Skeletal muscle satellite cell (primary cell): ENCODE measurements at regions not wholly inside any gene's neighbourhood (a gene's known extent, or its start where the extent isn't known, plus 50 kb on each side); places are given as distances from the start of the nearest gene placed in this dataset.

Source experiments
- H3K27me3 ChIP-seq: 2 replicates; pipeline ENCODE4 v1.7.0; 2013; ENCODE audit warnings: low read length; ENCODE audit not compliant: control insufficient read depth, insufficient read depth
- H3K36me3 ChIP-seq: 2 replicates; pipeline ENCODE4 v1.7.0; 2013; ENCODE audit warnings: mild to moderate bottlenecking, control low read depth, low read length; ENCODE audit not compliant: insufficient read depth
- H3K4me1 ChIP-seq: 2 replicates; pipeline ENCODE4 v1.7.0; 2013; ENCODE audit warnings: low read length; ENCODE audit not compliant: control insufficient read depth, insufficient read depth
- H3K4me2 ChIP-seq: 2 replicates; pipeline ENCODE4 v1.7.0; 2013; ENCODE audit warnings: mild to moderate bottlenecking, low read length
- H3K4me3 ChIP-seq: 2 replicates; pipeline ENCODE4 v1.7.0; 2013; ENCODE audit warnings: low read length
- H3K9ac ChIP-seq: 2 replicates; pipeline ENCODE4 v1.7.0; 2013; ENCODE audit warnings: mild to moderate bottlenecking, low read depth, low read length, moderate library complexity
- H3K9me3 ChIP-seq: replicated peaks from 2 replicates; pipeline ENCODE4 v1.7.0; 2013; ENCODE audit warnings: mild to moderate bottlenecking, control low read depth, low read length

DNA sequence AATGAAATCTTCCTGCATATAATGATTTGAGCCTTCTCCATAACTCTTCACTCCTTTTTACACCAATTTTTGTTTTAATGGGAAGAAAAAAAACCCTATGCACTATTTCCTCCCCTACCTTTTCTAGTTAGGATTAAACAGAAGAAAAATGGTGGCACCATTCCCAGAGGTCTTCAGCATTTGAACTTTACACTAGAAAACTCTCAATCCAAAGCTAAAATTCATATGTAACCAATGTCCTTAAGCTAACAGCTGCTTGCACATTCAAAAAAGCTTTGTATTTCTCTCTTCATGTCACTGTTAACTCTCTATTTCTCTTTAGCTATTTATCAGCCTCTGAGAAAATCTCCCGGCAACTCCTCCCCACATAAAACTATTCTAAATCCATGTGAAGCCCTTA lies 90.3 kb upstream of the UBL3 start:
- Histone ChIP-seq H3K36me3 (no peaks in the 10 kb centered on the region), H3K4me3 (no peak overlapping the region), H3K4me2 (no peak overlapping the region), H3K9ac (no peak overlapping the region), H3K27me3 (peaks cover 48% of the 10 kb centered on the region), H3K4me1 (no peaks in the 10 kb centered on the region), H3K9me3 (no peaks in the 10 kb centered on the region)

DNA sequence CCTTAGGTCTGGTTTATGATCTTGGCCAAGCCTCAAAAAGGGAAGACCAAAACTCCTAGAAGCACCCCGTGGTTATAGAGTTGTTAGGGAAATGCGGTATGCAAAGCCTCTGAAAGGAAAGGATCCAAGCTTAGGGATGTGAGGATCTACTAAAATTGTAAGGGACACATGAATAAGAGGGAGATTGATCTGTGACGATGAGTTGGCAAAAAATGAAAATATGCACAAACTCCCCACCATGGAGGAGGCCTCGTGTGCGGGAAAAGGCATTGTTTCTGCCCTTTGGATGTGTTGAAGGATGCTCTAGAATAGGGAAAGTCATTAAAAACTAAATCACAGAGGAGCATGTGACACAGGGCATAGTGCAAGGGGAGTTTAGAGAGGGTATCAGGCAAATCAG lies 88.7 kb upstream of the UBL3 start:
- no peak overlapping the region for H3K4me2 ChIP-seq
- H3K4me1 ChIP-seq: no peaks in the 10 kb centered on the region
- H3K36me3 ChIP-seq: no peaks in the 10 kb centered on the region
- H3K9me3 ChIP-seq: no peaks in the 10 kb centered on the region
- no peak overlapping the region for H3K9ac ChIP-seq
- peaks cover 63% of the 10 kb centered on the region for H3K27me3 ChIP-seq
- H3K4me3 ChIP-seq: no peak overlapping the region

DNA sequence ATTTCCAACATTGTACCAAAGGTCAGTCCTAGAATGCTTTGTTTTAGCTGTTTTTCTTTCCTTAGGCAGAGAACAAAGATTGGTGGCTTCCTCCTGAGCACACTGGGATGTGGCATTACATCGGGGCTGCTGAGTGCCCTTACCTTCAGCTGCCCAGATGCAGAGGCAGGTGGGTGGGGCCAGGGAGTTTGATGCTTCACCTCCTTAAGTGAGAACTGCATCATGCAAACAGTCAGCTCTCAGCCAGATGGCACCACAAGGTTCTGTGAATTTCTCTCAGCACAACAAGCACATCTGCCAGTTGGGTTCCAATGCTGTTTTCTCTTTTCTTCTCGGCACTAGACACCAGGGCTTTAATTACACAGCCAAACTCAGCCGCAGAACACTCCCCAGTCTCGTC lies 87.4 kb upstream of the UBL3 start:
- Histone ChIP-seq H3K4me3 (no peak overlapping the region), H3K4me1 (no peaks in the 10 kb centered on the region), H3K27me3 (peaks cover 67% of the 10 kb centered on the region), H3K36me3 (no peaks in the 10 kb centered on the region), H3K9me3 (no peaks in the 10 kb centered on the region), H3K9ac (no peak overlapping the region), H3K4me2 (no peak overlapping the region)

DNA sequence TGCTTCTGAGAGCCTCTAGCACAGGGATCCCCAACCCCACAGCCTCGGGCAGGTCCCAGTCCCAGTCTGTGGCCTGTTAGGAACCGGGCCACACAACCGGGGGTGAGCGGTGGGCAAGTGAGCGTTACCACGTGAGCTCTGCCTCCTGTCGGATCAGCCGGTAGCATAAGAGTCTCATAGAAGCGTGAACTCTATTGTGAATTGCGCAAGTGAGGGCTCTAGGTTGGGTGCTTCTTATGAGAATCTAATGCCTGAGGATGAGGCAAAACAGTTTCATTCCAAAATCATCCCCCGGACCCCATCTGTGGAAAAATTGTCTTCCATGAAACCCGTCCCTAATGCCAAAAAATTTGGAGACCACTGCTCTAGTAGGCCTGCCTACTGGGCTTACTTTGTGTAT lies 87.0 kb upstream of the UBL3 start:
- H3K4me3 ChIP-seq: no peak overlapping the region
- H3K4me1 ChIP-seq: no peaks in the 10 kb centered on the region
- H3K27me3 ChIP-seq: peaks cover 62% of the 10 kb centered on the region
- no peaks in the 10 kb centered on the region for H3K36me3 ChIP-seq
- no peak overlapping the region for H3K9ac ChIP-seq
- H3K9me3 ChIP-seq: no peaks in the 10 kb centered on the region
- no peak overlapping the region for H3K4me2 ChIP-seq

DNA sequence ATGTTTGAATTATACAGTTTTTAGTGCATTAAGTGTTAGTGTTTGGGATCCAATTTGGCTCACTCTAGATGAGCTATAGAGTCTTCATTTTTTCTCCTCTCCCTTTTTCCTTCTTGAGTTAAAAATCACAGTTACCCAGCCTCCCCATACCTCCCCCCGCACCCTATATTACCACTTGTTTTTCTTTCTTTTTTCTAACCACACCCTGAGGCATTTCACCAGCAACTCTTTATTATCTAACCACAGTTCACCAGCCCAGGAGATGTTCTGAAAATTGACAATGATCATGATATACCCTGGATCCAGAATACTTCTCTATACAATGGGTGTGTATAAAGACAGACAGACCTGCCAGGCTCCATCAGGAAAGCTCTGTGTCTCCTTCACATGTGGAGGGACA lies 86.5 kb upstream of the UBL3 start:
- no peak overlapping the region for H3K9ac ChIP-seq
- no peak overlapping the region for H3K4me2 ChIP-seq
- H3K4me1 ChIP-seq: no peaks in the 10 kb centered on the region
- H3K36me3 ChIP-seq: no peaks in the 10 kb centered on the region
- H3K27me3 ChIP-seq: peaks cover 59% of the 10 kb centered on the region
- no peaks in the 10 kb centered on the region for H3K9me3 ChIP-seq
- no peak overlapping the region for H3K4me3 ChIP-seq

DNA sequence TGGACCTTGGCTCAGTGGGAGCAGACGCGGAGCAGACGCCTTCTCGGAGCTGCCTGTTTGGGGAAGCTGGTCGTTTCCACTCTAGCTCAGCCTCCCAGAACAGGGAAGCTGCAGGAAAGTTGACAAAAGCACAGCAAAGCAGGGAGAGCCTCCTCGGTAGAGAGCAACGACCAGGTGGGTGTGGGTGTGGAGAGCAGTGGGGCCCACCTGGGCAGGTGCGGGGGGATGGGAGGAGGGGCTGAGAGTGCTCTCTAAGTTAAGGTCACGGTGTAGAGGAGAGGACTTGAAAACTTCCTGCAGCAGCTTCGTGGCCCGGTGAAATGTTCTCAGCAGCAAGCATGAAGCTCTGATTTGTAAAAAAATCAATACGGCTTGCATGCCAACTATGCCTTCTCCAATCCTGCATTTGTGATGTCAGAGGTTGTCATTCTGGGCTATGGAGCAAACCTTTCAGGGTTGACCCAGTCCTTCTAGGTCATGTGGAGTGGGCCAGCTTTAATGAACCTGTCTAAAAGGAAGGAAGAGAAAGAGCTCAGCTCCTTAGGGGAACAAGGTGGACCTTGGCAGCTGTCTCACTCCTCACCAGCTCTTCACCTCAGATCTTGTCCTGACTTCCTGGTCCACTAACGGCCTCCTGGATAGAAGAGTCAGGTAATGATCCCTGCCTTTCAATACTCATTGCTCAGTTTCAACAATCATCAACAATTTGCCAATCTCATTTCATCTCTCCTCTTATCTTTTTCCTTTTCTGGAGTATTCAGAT lies 85.8 kb upstream of the UBL3 start:
- H3K4me3 ChIP-seq: no peak overlapping the region
- no peak overlapping the region for H3K4me2 ChIP-seq
- H3K9me3 ChIP-seq: no peaks in the 10 kb centered on the region
- no peak overlapping the region for H3K9ac ChIP-seq
- H3K36me3 ChIP-seq: no peaks in the 10 kb centered on the region
- H3K27me3 ChIP-seq: peaks cover 54% of the 10 kb centered on the region
- H3K4me1 ChIP-seq: no peaks in the 10 kb centered on the region

DNA sequence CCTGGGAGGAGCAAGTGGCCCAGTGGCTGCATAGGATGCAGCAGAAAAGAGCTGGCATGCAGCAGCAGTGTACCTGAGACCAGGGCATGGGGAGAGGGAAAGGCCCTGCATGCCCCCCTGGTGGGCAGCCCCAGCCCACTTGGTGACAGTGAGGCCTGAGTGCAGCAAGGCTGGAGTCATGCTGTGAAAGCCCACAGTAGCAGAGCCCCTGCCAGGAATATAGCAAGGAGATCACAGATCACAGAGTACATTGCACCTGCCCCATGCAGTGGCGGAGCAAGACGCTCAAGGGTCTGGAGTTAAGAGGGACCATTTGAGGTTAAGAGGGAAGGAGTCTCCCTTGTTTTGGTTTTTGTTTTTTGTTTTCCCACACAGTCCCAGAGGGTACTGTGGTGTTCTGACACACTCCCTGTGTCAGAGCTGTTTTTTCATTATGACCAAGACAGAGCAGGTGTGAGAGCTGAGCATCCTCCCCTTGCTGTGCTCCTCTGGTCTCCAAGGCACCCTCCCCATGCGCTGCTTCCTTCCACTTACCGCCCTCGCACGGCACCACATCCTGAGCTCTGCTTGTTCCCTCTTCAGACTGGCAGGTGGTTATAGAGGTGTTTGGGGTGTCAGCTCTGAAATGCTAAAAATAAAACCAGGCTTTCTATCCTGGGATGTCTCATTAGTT lies 85.0 kb upstream of the UBL3 start:
- Histone ChIP-seq H3K4me3 (no peak overlapping the region), H3K36me3 (no peaks in the 10 kb centered on the region), H3K9ac (no peak overlapping the region), H3K9me3 (no peaks in the 10 kb centered on the region), H3K4me1 (no peaks in the 10 kb centered on the region), H3K27me3 (peaks cover 51% of the 10 kb centered on the region), H3K4me2 (no peak overlapping the region)

DNA sequence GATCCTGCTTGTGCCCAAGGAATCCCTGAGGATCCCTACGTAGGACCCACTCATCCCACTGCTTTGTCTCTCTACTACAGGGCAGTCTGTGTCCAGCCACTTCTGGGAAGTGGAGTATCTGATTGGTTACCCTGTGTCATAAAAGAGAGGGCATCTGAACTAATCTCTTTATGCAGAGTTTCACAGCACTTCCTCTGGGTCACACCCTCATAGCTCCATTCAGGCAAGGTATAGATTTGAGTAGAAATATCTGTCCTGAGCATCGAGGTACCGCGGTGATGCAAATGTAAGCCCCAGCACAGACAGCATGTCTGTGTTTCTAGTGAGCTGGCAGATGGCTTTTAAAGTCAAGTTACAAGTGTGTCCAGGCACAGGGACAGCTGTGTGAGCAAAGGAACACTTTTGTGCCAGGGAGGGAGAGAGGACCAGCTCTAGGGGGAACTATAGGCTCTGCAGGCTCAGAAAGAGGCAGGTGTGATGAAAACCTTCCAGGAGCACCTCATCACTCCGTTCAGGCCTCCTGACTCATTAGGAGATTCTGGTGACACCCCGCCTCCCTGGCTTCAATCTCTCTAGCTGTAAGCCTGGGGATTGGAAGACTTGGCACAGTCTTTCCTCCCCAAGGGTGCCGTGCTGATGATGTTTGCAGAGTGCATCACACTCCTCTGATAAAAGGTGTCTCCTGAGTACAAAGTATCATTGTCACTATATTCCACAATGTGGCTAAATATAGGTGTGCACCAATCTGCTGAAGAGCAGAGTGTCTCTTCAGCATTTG lies 84.3 kb upstream of the UBL3 start:
- Histone ChIP-seq H3K27me3 (peaks cover 46% of the 10 kb centered on the region), H3K36me3 (no peaks in the 10 kb centered on the region), H3K4me1 (no peaks in the 10 kb centered on the region), H3K9me3 (no peaks in the 10 kb centered on the region), H3K4me2 (no peak overlapping the region), H3K4me3 (no peak overlapping the region), H3K9ac (no peak overlapping the region)

DNA sequence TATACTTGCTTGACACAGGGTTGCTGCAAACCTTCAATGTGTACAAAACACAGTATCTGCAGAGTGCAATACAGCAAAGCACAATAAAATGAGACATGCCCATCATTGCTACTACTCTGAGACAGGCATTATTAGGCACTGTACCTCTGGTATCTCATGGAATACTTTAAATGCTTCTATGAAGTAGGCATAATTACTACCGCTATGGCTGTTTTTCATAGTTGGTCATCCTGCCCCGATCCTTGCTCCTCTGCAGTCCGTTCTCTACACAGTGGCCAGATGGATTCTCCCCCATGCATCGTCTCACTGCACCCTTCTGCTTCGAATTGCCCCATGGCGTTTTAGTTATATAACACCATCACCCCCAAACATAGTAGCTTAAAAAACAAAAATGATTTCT lies 83.0 kb upstream of the UBL3 start:
- no peaks in the 10 kb centered on the region for H3K4me1 ChIP-seq
- no peaks in the 10 kb centered on the region for H3K36me3 ChIP-seq
- H3K9ac ChIP-seq: no peak overlapping the region
- no peak overlapping the region for H3K4me3 ChIP-seq
- no peaks in the 10 kb centered on the region for H3K9me3 ChIP-seq
- no peak overlapping the region for H3K4me2 ChIP-seq
- peaks cover 40% of the 10 kb centered on the region for H3K27me3 ChIP-seq

DNA sequence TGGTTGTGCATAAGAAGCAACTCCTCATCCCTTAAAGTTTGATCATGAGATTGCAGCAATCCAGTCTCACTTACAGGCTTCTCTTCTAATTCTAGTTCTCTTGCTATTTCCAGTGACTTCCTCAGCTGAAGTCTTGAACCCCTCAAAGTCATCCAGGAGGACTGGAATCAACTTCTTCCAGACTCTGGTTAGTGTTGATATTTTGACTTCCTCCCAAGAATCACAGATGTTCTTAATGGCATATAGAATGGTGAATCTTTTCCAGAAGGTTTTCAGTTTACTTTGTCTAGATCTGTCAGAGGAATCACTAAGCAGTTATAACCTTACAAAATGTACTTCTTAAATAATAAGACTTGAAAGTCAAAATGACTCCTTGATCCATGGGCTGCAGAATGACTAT lies 81.3 kb upstream of the UBL3 start:
- no peak overlapping the region for H3K9ac ChIP-seq
- peaks cover 31% of the 10 kb centered on the region for H3K27me3 ChIP-seq
- H3K4me1 ChIP-seq: no peaks in the 10 kb centered on the region
- no peaks in the 10 kb centered on the region for H3K36me3 ChIP-seq
- no peak overlapping the region for H3K4me2 ChIP-seq
- H3K4me3 ChIP-seq: no peak overlapping the region
- H3K9me3 ChIP-seq: no peaks in the 10 kb centered on the region

DNA sequence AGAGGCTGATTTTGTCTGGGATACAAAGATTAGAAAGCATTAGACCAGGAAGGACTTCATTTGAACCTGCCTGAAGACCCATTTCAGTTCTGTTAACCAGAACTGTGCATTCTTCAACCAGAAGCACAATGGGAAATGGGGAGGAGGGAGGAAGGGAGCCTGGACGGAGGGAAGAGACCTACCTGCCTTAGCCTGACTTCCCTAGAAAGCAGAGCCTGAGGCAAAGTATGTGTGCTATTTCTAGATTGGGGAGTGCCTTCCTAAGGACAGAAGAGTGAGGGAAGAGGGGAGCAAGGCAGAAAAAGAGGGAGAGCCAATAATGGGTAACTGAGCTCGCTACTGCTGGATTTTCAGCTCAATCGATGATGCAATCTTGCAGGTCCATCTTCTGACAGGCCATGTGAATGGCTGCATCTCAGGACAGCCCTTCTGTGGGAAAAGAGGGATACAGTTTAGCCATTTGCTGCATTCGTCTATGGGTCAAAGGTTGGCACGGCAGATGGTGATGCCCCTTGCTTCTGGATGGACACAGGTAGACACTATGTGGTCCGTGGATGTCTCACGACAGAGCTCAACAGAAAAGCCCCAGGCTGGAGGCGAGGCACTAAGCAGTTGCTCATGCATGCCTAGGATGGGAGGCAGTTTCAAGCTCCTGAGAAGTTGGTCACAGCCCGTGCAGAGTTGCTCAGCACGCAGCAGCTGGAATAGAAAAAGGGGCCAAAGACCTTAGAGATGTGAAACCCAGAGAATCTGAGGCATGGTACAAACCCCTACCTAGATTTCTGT lies 78.8 kb upstream of the UBL3 start:
- Histone ChIP-seq H3K27me3 (peaks cover 9% of the 10 kb centered on the region), H3K4me2 (no peak overlapping the region), H3K9ac (no peak overlapping the region), H3K36me3 (no peaks in the 10 kb centered on the region), H3K4me1 (peaks cover 17% of the 10 kb centered on the region), H3K4me3 (no peak overlapping the region), H3K9me3 (no peaks in the 10 kb centered on the region)
